SK-N-MC (cell line): ENCODE measurements at regions not wholly inside any gene's neighbourhood (a gene's known extent, or its start where the extent isn't known, plus 50 kb on each side); places are given as distances from the start of the nearest gene placed in this dataset.

Source experiments
- EZH2 ChIP-seq: fragments of 200-600 bp; sonication (generic); IDR thresholded peaks from one replicate; pipeline ENCODE4 v1.6.1; 2017; ENCODE audit warnings: antibody characterized with exemption
- FOXP2 ChIP-seq: optimal IDR thresholded peaks from 2 replicates; pipeline ENCODE3; 2011; ENCODE audit warnings: mild to moderate bottlenecking, moderate library complexity; ENCODE audit not compliant: insufficient read depth; ENCODE audit errors: extremely low read length, control extremely low read depth
- POLR2AphosphoS5 ChIP-seq: IDR thresholded peaks from 2 replicates; pipeline ENCODE4 v1.6.1; 2012; ENCODE audit warnings: mild to moderate bottlenecking, low read depth, low read length, borderline replicate concordance

DNA sequence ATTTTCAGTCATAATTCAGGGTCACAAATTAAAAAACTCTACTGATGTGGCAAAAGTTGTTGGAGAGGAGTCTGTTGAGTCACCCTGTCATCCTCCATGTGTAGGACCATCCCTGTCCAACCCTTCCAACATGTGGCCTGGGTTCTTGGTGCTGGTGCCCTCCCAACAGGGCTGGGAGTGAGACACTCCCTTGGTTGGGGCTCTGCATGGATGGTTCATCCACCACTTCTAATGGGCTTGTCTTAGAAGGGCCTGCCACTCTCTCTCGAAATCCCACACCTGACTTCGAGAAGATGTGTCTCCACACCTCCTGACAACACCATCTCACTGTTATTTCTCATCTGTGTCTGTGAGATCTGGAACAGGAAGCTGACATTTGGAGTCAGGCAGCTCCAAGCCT lies 312.2 kb upstream of the IRX4 start:
- TF ChIP-seq EZH2 (no peak), POLR2AphosphoS5 (no peak), FOXP2 (no peak)
